Muscle of back (tissue), 3 donors: ENCODE measurements at regions not wholly inside any gene's neighbourhood (a gene's known extent, or its start where the extent isn't known, plus 50 kb on each side); places are given as distances from the start of the nearest gene placed in this dataset.

Source experiments
- DNase-seq, 3 donors: peaks; one replicate each; pipeline versions ENCODE4 v3.0.0 to v3.0.0-alpha.2; 2013

- no peak for DNase-seq
Measured at GRCh38 chr12:62995097-62995496, 60.1 kb upstream of the PPM1H start.

DNA sequence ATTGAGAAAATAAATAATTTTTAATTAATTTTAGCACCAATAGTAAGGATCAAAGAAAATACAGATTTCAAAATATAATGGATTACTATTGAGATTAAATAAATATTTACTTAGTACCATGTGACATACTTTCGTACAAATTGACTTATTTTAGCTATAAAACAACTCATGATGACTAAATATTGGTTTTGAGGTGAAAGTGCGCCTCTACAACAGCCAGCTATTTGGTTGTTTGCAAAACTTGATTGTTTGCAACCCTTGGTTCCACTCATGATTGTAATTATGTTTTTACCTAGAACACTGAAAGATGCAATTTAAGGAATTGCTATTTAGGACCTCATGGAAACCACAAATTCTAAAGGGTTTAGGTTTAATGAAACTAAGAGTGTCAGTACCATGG lies 51.9 kb upstream of the PPM1H start:
- no peak for DNase-seq
